ENCODE measurements at regions not wholly inside any gene's neighbourhood (a gene's known extent, or its start where the extent isn't known, plus 50 kb on each side); places are given as distances from the start of the nearest gene placed in this dataset.

DNA sequence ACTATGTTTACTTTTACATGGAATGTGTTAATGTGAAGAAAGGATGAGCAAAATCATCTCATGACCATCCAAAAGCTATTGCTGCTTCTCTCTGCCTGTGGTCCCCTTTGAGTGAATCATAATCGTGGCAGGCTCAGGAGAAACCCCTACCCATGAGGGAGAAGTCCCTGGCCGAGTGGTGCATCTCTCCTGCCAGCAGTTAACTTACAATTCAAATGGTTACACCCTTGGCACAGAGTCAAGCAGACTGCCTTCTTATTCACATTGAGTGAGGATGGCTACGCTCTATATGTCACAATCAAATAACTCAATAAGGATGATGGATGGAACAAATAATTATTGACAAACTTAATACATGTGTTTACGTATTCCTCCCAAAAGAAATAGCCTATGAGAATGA, 179.1 kb downstream of the FGF1 start:
- TF ChIP-seq, protein P1, sequence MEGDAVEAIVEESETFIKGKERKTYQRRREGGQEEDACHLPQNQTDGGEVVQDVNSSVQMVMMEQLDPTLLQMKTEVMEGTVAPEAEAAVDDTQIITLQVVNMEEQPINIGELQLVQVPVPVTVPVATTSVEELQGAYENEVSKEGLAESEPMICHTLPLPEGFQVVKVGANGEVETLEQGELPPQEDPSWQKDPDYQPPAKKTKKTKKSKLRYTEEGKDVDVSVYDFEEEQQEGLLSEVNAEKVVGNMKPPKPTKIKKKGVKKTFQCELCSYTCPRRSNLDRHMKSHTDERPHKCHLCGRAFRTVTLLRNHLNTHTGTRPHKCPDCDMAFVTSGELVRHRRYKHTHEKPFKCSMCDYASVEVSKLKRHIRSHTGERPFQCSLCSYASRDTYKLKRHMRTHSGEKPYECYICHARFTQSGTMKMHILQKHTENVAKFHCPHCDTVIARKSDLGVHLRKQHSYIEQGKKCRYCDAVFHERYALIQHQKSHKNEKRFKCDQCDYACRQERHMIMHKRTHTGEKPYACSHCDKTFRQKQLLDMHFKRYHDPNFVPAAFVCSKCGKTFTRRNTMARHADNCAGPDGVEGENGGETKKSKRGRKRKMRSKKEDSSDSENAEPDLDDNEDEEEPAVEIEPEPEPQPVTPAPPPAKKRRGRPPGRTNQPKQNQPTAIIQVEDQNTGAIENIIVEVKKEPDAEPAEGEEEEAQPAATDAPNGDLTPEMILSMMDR (IDR thresholded peaks at IDR 0.05), result no peak
- no peak for TF ChIP-seq POLR2A (IDR thresholded peaks at IDR 0.05)

Measured in right lobe of liver (tissue), 4 donors.